GM19455 (cell line): ENCODE measurements at regions not wholly inside any gene's neighbourhood (a gene's known extent, or its start where the extent isn't known, plus 50 kb on each side); places are given as distances from the start of the nearest gene placed in this dataset.

Source experiments
- ATAC-seq: cut with Tn5 transposase; IDR thresholded peaks from one replicate; pipeline ENCODE4 v1.9.1; 2021; ENCODE audit not compliant: unreplicated experiment

DNA sequence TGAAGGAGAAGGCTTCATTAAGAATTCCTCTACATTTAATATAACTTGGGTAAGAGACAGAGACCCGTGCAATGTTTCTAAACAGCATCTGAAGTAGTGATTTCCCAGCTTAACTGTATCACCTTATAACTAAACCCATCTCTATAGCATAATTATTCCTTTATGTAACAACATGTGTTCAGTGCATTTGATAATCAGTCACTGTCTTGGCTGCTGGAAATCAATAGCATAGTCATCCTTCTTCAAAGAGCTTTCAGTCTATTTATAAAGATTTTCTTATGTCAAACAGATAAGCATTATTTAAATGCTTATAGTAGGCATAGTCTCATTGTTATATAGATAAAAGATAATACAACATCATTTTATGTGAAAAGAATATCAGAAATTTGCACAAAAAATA is 80.1 kb upstream of the TYRP1 start:
- no peak for ATAC-seq

GRCh38 chr9:12614488-12614887 is 78.7 kb upstream of the TYRP1 start:
- ATAC-seq, result no peak

DNA sequence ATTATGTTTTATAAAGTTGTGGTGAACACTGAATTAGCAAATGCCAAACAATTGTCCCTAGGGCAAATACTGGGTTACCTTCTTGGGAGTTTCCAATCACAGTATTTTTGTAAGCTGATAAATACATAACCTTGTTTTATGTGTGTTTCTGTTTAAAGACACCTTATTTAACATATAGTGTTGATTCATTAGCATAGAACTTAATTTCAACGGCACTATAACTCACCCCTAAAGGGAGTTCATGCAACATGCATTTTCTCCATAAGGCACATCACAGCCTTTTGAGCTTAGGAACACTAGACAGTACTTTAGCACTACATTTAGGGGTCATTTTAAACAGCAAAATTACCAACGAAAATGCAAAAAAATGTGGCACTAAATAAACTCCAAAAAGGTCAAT is 74.2 kb upstream of the TYRP1 start:
- ATAC-seq, result no peak

GRCh38 chr9:12625844-12626243 is 67.3 kb upstream of the TYRP1 start:
- no peak for ATAC-seq

GRCh38 chr9:12627096-12627495 is 66.1 kb upstream of the TYRP1 start:
- ATAC-seq, result no peak

DNA sequence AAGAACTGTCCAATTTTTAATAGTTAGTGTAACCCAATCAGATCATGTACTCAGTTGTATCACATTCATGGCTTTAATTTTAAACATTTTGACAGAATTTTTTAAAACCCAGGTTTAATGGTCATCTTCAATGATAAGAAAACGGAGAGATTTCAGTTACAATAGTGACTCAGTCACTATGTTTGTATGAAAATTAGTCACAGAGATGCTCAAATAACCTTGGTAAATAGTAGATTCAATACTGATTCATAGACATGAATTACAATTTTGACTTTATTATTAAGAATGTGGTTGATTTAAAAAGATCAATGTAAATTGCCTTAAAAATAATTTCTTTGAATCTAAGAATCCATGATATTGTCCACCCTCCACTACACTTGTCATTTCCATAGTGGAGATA is 64.6 kb upstream of the TYRP1 start:
- no peak for ATAC-seq

DNA sequence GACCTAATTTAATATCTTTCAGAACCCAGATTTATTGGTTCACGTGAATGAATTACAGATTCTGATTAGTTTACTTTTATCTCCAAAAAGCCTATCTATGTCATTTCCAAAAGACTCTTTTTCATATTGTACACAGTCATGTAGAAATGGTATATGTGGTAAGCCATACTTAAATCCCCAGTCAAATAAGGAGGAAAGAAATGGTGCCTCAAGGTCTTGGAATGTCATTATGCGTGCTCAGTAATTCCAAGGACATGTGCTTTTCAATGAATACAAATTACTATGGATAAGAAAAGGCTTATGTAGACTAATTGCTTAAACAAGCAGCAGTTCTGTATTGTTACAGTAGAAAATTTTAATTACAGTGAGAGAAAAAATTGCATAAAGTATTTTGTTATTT is 64.1 kb upstream of the TYRP1 start:
- ATAC-seq, result no peak

DNA sequence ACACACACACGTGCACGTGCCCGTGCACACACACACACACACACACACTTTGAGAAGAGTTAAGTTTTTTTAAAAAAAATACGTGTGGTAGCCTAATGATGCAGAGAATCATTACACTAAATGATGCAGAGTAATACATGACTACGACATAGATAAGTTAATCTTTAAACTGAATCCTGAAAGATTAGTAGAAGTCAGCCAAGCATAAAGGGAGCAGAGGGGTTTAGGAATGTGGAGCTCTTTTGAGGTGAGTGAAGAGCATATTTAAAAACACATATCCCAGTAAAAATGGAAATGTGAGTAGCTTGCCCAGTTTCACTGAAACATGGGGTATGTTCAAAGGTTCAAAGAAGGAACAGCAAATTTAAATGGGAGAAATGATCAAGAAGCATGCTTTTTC is 61.3 kb upstream of the TYRP1 start:
- ATAC-seq, result no peak

DNA sequence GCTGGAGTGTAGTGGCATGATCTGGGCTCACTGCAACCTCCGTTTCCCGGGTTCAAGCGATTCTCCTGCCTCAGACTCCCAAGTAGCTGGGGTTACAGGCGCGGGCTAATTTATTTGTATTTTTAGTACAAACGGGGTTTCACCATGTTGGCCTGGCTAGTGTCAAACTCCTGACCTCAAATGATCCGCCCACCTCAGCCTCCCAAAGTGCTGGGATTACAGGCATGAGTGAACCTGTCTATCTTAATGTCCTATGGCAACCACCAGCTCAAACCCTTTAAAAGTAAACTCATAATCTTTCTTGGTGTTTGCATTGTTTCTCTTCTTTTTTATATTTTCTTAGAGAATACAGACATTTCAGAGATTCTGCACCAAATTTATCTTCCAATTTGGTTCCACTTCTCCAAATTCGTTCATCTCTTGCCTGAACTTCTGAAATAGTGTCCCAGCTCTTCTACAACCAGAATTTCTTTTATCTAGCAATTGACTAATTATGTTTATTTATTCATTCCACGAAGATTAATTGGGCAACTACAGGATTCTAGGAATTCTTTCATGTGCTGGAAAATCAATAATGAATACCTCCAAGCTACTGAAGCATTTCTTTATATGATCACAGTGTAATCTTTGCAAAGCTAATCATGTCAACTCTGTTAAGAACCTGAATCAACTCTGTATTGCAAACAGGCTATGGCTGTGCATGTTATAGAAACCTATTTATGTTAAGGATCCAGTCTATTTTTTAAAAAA is 60.0 kb upstream of the TYRP1 start:
- ATAC-seq, result no peak

DNA sequence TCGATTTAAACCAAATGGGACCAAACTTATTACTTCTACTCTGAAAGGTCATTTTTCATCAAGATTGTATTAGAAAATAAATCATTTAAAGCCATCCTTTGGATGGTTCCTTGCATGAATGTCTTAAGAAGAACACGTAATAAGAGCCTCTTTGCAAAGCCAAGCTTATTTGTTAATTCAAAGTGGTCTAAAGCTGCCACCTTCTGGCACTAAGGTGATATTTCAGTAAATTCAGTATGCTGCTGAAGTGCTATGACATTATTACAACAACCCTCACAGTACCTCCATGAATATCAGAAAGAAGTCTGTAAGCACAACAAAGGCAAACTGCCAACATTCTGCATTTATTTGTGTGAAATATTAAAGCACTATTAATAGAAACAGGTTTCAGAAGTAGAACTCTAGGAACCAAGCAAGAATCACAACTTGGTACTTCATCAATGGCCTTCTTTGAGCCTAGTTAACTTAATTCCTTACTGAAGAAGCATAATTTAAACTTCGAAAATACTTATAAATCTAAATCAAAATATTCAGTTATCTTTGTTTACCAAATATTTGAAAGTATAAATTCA is 53.1 kb upstream of the TYRP1 start:
- ATAC-seq, result no peak

GRCh38 chr9:12640866-12641636 is 52.1 kb upstream of the TYRP1 start:
- no peak for ATAC-seq
